H9 (cell line): ENCODE measurements at regions not wholly inside any gene's neighbourhood (a gene's known extent, or its start where the extent isn't known, plus 50 kb on each side); places are given as distances from the start of the nearest gene placed in this dataset.

ENCODE experiments used
- DNase-seq: peaks from one replicate; pipeline ENCODE4 v3.0.0-alpha.2; 2017
- H2AFZ ChIP-seq: one replicate; pipeline ENCODE4 v1.6.1; 2013; ENCODE audit warnings: mild to moderate bottlenecking, low read length, control low read depth, moderate library complexity
- H2AK5ac ChIP-seq: 2 replicates; pipeline ENCODE4 v1.6.1; 2013; ENCODE audit warnings: low read length, control low read depth, mixed read lengths; ENCODE audit not compliant: insufficient read length
- H2BK120ac ChIP-seq: one replicate; pipeline ENCODE4 v1.6.1; 2013; ENCODE audit warnings: low read depth, mild to moderate bottlenecking, low read length, control low read depth, inconsistent platforms; ENCODE audit not compliant: poor library complexity, severe bottlenecking
- H2BK12ac ChIP-seq: 2 replicates; pipeline ENCODE4 v1.6.1; 2013; ENCODE audit warnings: low read length, control low read depth, mixed read lengths, low read depth; ENCODE audit not compliant: insufficient read length
- H2BK15ac ChIP-seq: 2 replicates; pipeline ENCODE4 v1.6.1; 2013; ENCODE audit warnings: low read depth, low read length, control low read depth
- H2BK20ac ChIP-seq: one replicate; pipeline ENCODE4 v1.6.1; 2013; ENCODE audit warnings: low read depth, mild to moderate bottlenecking, low read length, control low read depth, inconsistent platforms; ENCODE audit not compliant: poor library complexity, severe bottlenecking
- H2BK5ac ChIP-seq: 2 replicates; pipeline ENCODE4 v1.6.1; 2013; ENCODE audit warnings: low read length, control low read depth, mixed read lengths; ENCODE audit not compliant: insufficient read length
- H3K14ac ChIP-seq: 2 replicates; pipeline ENCODE4 v1.6.1; 2013; ENCODE audit warnings: low read length, control low read depth; ENCODE audit not compliant: insufficient read depth
- H3K18ac ChIP-seq: 2 replicates; pipeline ENCODE4 v1.6.1; 2013; ENCODE audit warnings: low read depth, mild to moderate bottlenecking, mixed read lengths, low read length, control low read depth; ENCODE audit not compliant: insufficient read length
- H3K23ac ChIP-seq: 2 replicates; pipeline ENCODE4 v1.6.1; 2013; ENCODE audit warnings: low read length, control low read depth, mixed read lengths, low read depth; ENCODE audit not compliant: insufficient read length
- H3K23me2 ChIP-seq: 2 replicates; pipeline ENCODE4 v1.6.1; 2013; ENCODE audit warnings: low read depth, mild to moderate bottlenecking, mixed read lengths, low read length, control low read depth; ENCODE audit not compliant: insufficient read length, poor library complexity, severe bottlenecking
- H3K27ac ChIP-seq: 2 replicates; pipeline ENCODE4 v1.5.1; 2013; ENCODE audit warnings: low read length, control low read depth, mixed read lengths, low read depth; ENCODE audit not compliant: insufficient read length
- H3K27me3 ChIP-seq: 2 replicates; pipeline ENCODE4 v1.6.1; 2013; ENCODE audit warnings: low read length, control low read depth, inconsistent platforms; ENCODE audit not compliant: insufficient read depth
- H3K4ac ChIP-seq: 2 replicates; pipeline ENCODE4 v1.6.1; 2013; ENCODE audit warnings: low read depth, mild to moderate bottlenecking, control low read depth, inconsistent platforms, low read length, moderate library complexity
- H3K4me1 ChIP-seq: 2 replicates; pipeline ENCODE4 v1.6.1; 2013; ENCODE audit warnings: low read length, control low read depth, inconsistent platforms; ENCODE audit not compliant: insufficient read depth
- H3K4me2 ChIP-seq: 2 replicates; pipeline ENCODE4 v1.6.1; 2013; ENCODE audit warnings: low read length, control low read depth, mixed read lengths; ENCODE audit not compliant: insufficient read length, insufficient read depth
- H3K56ac ChIP-seq: 2 replicates; pipeline ENCODE4 v1.6.1; 2013; ENCODE audit warnings: low read depth, mild to moderate bottlenecking, mixed read lengths, low read length, control low read depth; ENCODE audit not compliant: insufficient read length
- H3K79me1 ChIP-seq: 2 replicates; pipeline ENCODE4 v1.6.1; 2013; ENCODE audit warnings: low read depth, mild to moderate bottlenecking, moderate library complexity, low read length, control low read depth, inconsistent platforms; ENCODE audit not compliant: insufficient read depth, poor library complexity, severe bottlenecking
- H3K79me2 ChIP-seq: 2 replicates; pipeline ENCODE4 v1.6.1; 2013; ENCODE audit warnings: low read length, control low read depth, inconsistent platforms; ENCODE audit not compliant: insufficient read depth
- H3K9ac ChIP-seq: 2 replicates; pipeline ENCODE4 v1.6.1; 2013; ENCODE audit warnings: low read length, control low read depth, mixed read lengths; ENCODE audit not compliant: insufficient read length; ENCODE audit errors: extremely low read depth
- H3K9me3 ChIP-seq: one replicate; pipeline ENCODE4 v1.6.1; 2013; ENCODE audit warnings: low read depth, low read length, inconsistent platforms; ENCODE audit not compliant: control insufficient read depth
- H3T11ph ChIP-seq: one replicate; pipeline ENCODE4 v1.6.1; 2013; ENCODE audit warnings: mild to moderate bottlenecking, low read length, control low read depth, inconsistent platforms
- H4K20me1 ChIP-seq: one replicate; pipeline ENCODE4 v1.6.1; 2013; ENCODE audit not compliant: control insufficient read depth, insufficient read length, insufficient read depth
- H4K5ac ChIP-seq: 2 replicates; pipeline ENCODE4 v1.6.1; 2013; ENCODE audit warnings: low read depth, mild to moderate bottlenecking, mixed read lengths, low read length, control low read depth; ENCODE audit not compliant: insufficient read length
- H4K8ac ChIP-seq: replicated peaks from 2 replicates; pipeline ENCODE4 v1.6.1; 2013; ENCODE audit warnings: low read length, control low read depth, mixed read lengths, low read depth; ENCODE audit not compliant: insufficient read length
- H4K91ac ChIP-seq: 2 replicates; pipeline ENCODE4 v1.6.1; 2013; ENCODE audit warnings: low read depth, mild to moderate bottlenecking, moderate library complexity, mixed read lengths, low read length, control low read depth; ENCODE audit not compliant: insufficient read length
- H3K27ac Mint-ChIP-seq, 3 experiments: 2 replicates in 2 of 3; 3 replicates in 1 of 3; pipeline ENCODE4 v1.8.0; 2020 to 2021; ENCODE audit warnings: mixed read lengths in 3 of 3, mild to moderate bottlenecking in 1 of 3, moderate library complexity in 1 of 3
- H3K27me3 Mint-ChIP-seq: 2 replicates; pipeline ENCODE4 v1.8.0; 2021; ENCODE audit warnings: low read depth, mild to moderate bottlenecking, moderate library complexity, mixed read lengths
- H3K36me3 Mint-ChIP-seq, 3 experiments: 2 replicates in 2 of 3; 3 replicates in 1 of 3; pipeline ENCODE4 v1.8.0; 2020 to 2021; ENCODE audit warnings: low read depth in 3 of 3, mixed read lengths in 3 of 3; ENCODE audit not compliant: insufficient read depth in 1 of 3
- H3K4me1 Mint-ChIP-seq, 2 experiments: 2 replicates each; pipeline ENCODE4 v1.8.0; 2020; ENCODE audit warnings: mixed read lengths in 2 of 2
- H3K4me3 Mint-ChIP-seq, 2 experiments: 2 replicates in 1 of 2; 3 replicates in 1 of 2; pipeline ENCODE4 v1.8.0; 2020 to 2021; ENCODE audit warnings: mild to moderate bottlenecking in 2 of 2, mixed read lengths in 2 of 2, moderate library complexity in 1 of 2
- H3K9me3 Mint-ChIP-seq, 2 experiments: 2 replicates in 1 of 2; 3 replicates in 1 of 2; pipeline ENCODE4 v1.8.0; 2020; ENCODE audit warnings: mild to moderate bottlenecking in 2 of 2, mixed read lengths in 2 of 2, moderate library complexity in 1 of 2
- WGBS: extraction: QIAGEN DNeasy Blood & Tissue Kit; methylation state at CpG from one replicate; pipeline ENCODE4 v1.1.7; 2013; ENCODE audit warnings: missing lambda C conversion rate, low lambda C conversion rate, mixed read lengths; ENCODE audit not compliant: insufficient read length; ENCODE audit errors: extremely low coverage; 5-methylcytosine and 5-hydroxymethylcytosine counted together
- TF ChIP-seq, protein P1 (sequence below): fragments of 200-600 bp; sonication (generic); conservative IDR thresholded peaks from 3 replicates; pipeline ENCODE4 v1.8.0; 2021; ENCODE audit warnings: antibody characterized with exemption, mild to moderate bottlenecking

DNA sequence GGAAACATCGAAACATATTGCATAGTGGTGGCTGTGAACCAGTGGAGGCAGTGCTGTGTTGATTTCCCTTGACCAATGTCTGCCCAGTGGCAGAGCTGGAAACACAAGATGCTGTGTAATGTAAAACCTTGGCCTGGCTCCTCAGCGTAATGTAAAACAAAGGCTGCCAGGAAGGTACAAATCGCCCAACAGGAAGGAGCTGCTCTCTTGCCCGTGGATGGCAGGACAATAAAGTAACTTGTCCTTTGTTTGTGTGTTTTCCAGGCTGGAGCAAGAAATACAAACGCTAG lies 143.4 kb downstream of the PALM2AKAP2 start:
- Histone ChIP-seq H2BK20ac (no peak overlapping the region), H3K79me1 (no peaks in the 10 kb centered on the region), H2AK5ac (no peak overlapping the region), H3K4me1 (peaks cover 4% of the 10 kb centered on the region; the same call in 1 of the 2 replicates), H3K27me3 (no peaks in the 10 kb centered on the region), H2BK12ac (no peak overlapping the region), H3K9me3 (no peaks in the 10 kb centered on the region), H4K5ac (no peak overlapping the region), H3K56ac (no peak overlapping the region), H4K91ac (no peak overlapping the region), H2BK5ac (no peak overlapping the region), H3K14ac (no peak overlapping the region), H3K23me2 (no peaks in the 10 kb centered on the region), H3T11ph (no peak overlapping the region), H3K79me2 (no peaks in the 10 kb centered on the region), H3K27ac (no peak overlapping the region), H4K20me1 (no peaks in the 10 kb centered on the region), H3K9ac (no peak overlapping the region), H2AFZ (no peak overlapping the region), H3K4me2 (no peak overlapping the region), H3K23ac (no peak overlapping the region), H3K4ac (no peak overlapping the region), H2BK120ac (no peak overlapping the region), H2BK15ac (no peak overlapping the region), H3K18ac (no peak overlapping the region), H4K8ac (no peak overlapping the region)
- Mint-ChIP-seq H3K4me3 (no peak overlapping the region), H3K27ac (no peak overlapping the region), H3K9me3 (no peaks in the 10 kb centered on the region), H3K36me3 (no peaks in the 10 kb centered on the region; a peak in 1 of 7 replicates), H3K27me3 (no peaks in the 10 kb centered on the region), H3K4me1 (peaks cover 8 to 10% of the 10 kb centered on the region in 2 experiments)
- WGBS = no CpG with 5 or more reads among the region's 5 CpGs
- TF ChIP-seq, protein P1, sequence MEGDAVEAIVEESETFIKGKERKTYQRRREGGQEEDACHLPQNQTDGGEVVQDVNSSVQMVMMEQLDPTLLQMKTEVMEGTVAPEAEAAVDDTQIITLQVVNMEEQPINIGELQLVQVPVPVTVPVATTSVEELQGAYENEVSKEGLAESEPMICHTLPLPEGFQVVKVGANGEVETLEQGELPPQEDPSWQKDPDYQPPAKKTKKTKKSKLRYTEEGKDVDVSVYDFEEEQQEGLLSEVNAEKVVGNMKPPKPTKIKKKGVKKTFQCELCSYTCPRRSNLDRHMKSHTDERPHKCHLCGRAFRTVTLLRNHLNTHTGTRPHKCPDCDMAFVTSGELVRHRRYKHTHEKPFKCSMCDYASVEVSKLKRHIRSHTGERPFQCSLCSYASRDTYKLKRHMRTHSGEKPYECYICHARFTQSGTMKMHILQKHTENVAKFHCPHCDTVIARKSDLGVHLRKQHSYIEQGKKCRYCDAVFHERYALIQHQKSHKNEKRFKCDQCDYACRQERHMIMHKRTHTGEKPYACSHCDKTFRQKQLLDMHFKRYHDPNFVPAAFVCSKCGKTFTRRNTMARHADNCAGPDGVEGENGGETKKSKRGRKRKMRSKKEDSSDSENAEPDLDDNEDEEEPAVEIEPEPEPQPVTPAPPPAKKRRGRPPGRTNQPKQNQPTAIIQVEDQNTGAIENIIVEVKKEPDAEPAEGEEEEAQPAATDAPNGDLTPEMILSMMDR = no peak
- DNase-seq = no peak
